ENCODE measurements at regions not wholly inside any gene's neighbourhood (a gene's known extent, or its start where the extent isn't known, plus 50 kb on each side); places are given as distances from the start of the nearest gene placed in this dataset.

- DNase-seq (ENCODE audit: low read depth in 2 of 2, low spot score in 1 of 2) = no peak
Measured at GRCh38 chr4:81891005-81891996, 419.6 kb upstream of the RASGEF1B start.

- no peak for DNase-seq (ENCODE audit: low read depth in 2 of 2, low spot score in 1 of 2)
Measured at GRCh38 chr4:81884986-81885385, 413.3 kb upstream of the RASGEF1B start.

DNA sequence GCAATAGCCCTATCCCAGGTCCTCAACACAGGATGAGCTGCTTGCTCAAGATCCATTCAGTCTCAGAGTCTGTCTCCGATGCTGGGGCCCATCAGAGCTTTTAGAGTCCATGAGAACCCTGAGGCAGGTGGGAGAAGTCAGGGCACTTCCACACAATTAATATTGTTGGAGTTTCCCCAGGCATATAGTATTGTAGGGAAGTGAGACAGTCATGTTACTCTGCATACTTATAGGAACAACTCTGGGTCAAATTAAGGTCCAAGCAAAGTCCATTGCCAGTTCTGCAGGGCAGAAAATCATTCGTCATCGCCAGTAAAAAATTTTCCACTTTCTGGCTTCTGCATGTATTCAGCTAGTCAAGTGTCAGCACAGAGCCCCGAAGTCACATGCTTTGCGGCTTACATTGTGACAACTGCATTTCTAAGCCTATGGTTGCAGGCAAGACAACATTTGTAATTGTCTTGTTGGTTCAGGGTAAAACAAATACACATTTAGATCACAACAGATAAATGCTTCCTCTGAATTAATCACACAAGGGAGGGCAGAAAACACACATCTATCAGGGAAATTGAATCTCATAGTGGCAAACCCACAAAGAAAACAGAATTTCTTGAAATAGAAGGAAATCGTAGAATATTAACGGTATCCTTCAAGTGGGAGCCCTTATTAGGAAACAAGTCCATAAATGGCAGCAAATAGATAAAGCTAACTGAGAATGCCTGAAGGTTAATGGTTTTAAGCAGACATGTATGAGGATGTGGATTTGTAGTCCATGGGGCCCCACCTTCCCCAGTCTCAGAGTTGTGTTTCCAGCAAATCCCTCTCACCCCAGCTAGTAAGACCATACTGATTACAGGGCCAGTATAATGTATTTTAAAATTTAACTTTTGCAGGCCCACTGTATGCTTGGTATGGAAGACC, 412.1 kb upstream of the RASGEF1B start:
- no peak for DNase-seq (ENCODE audit: low read depth in 2 of 2, low spot score in 1 of 2)

- DNase-seq (ENCODE audit: low read depth in 2 of 2, low spot score in 1 of 2) = no peak
Measured at GRCh38 chr4:81883004-81883403, 411.3 kb upstream of the RASGEF1B start.

GRCh38 chr4:81881855-81882621, 410.3 kb upstream of the RASGEF1B start:
- no peak for DNase-seq (ENCODE audit: low read depth in 2 of 2, low spot score in 1 of 2)

DNA sequence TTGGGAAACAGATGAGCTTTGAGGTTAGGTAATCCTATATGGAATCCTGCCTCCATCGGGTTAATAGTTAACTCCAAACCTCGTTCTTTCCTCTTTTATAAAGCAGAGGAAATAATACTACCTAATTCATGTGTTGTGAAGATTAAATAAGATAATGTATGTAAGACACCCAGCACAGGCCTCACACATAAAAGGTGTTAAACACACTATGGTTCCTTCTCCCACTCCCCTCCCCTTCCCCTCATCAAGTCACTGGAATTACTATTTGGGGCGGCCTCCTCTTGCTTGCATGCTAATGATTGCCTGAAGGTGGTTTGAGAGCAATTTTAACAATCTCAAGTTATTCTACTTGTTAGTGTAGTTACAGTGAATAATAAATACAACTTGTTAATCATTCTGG, 404.4 kb upstream of the RASGEF1B start:
- DNase-seq (ENCODE audit: low read depth in 2 of 2, low spot score in 1 of 2) = no peak

- DNase-seq (ENCODE audit: low read depth in 2 of 2, low spot score in 1 of 2) = no peak
Measured at GRCh38 chr4:81874661-81875515, 403.2 kb upstream of the RASGEF1B start.

DNA sequence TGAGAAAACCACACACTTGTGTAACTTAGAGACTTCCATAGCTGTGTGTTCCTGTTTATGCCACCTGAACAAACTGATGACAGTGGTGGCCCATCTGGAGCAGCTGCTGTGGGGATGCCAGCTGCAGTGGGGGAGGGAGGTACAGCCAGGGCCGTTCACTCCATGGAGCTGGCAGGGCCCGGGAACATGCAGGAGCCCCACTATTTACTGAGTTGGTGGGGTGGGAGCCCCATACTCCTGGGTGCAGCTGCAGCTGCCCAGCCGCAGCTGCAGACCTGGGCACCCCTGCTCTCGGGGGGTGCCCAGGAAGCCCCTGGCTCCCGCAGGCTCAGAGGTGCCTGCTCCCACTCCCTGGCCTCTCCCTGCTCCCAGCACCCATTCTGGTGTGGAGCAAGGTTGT, 398.6 kb upstream of the RASGEF1B start:
- no peak for DNase-seq (ENCODE audit: low read depth in 2 of 2, low spot score in 1 of 2)

GRCh38 chr4:81860111-81860510, 388.4 kb upstream of the RASGEF1B start:
- no peak for DNase-seq (ENCODE audit: low read depth in 2 of 2, low spot score in 1 of 2)

- DNase-seq (ENCODE audit: low read depth in 2 of 2, low spot score in 1 of 2) = no peak
Measured at GRCh38 chr4:81854406-81854805, 382.7 kb upstream of the RASGEF1B start.

DNA sequence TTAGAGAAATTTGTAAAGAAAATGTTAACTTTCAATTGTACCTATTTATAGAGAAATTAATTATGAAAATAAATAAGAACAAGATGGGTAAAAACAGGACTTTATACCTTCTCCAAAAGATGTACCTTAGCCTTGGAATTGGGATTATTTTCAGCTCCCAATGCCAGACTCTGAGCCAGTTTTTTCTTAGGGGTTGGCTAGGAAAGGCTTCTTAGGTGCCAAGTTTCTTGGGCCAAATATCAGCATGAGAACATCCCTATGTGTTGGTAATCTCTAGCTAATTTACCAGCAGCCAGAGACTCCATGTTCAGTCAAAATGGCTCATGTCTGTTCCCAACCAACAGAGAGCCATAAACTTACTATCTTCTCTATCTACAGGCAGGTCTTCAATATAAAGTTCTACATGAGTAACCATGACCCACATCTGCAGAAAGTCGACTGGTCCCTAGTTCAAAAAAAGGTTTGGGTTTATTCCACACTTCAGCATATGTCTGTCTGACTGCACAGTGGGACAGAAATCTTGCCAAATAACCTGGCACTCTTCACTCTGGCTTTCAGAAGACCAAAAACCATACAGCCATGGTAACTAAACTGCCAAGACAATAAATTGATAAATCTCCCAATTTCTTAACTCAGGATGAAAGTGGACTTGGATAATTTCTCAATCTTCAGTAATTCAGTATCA, 380.5 kb upstream of the RASGEF1B start:
- no peak for DNase-seq (ENCODE audit: low read depth in 2 of 2, low spot score in 1 of 2)

DNA sequence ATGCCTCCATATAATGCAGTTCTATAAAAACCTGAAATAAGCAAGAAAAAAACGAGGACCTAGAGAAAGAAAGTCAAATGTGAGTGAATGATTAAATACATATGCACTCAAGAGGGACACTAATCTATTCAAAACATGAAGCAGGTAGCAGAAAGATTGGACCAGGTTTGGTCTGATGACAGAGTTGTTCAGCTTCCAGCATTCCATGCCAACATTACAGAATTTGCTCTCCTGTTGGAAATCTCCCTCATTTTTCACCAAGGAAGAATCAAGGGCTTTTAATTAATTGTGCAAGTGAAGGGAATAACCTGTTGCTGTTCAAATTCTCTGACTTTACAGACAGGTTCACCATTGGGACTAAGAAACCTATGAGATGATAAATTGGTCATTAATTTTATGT, 379.0 kb upstream of the RASGEF1B start:
- DNase-seq (ENCODE audit: low read depth in 2 of 2, low spot score in 1 of 2) = no peak

GRCh38 chr4:81845761-81846160, 374.1 kb upstream of the RASGEF1B start:
- DNase-seq (ENCODE audit: low read depth in 2 of 2, low spot score in 1 of 2) = no peak

- DNase-seq (ENCODE audit: low read depth in 2 of 2, low spot score in 1 of 2) = no peak
Measured at GRCh38 chr4:81845273-81845672, 373.6 kb upstream of the RASGEF1B start.

DNA sequence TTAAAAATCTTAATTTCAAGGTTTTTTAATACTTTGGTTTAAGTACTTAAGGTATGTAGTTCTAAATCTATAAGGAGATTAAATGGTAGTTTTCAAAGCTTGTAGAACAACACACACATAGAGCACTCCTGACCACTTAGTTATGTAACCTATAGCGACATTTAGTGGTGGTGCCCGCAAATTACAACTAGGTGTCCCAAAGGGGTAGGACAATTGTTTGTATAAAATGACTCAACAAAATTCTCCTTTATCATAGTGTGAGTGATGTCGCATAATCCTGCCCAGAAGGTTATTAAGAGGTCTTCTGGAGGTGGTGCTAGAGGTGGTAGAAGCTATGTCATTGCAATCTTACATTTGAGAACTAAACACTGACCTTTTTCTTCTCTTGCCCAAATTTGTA, 373.0 kb upstream of the RASGEF1B start:
- DNase-seq (ENCODE audit: low read depth in 2 of 2, low spot score in 1 of 2) = peak; percentile 36 to 64

DNA sequence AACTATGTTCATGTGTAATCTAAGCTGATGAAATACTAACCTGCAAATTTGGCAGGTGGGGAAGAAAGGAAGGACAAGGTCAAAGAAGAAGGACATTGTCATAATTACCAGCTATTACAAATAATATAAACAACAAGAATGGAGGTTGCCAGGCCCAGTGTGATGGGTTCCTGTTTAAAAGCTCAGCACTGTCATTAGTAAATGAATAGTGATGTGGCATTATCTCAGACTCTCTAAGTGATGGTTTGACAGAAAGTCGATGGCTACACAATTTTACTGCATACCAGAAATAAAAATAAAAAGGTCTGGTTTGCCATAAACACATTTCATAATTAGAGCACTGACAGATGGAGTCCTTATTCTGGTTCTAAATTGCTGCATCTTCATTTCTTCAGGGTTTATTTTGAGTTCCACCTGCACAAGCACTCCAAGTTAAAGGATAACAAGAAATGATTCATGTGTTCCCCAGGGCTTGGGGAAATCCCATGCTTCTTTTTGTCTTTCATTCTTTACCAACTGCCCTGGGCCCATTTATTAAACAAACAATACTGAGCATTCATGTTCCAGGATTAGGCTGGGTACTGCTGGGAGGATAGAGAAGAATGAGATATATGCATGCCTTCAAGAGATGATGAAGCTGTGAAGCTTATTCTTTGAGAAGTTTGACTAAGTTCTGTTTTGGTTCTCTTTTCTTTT, 367.8 kb upstream of the RASGEF1B start:
- DNase-seq (ENCODE audit: low read depth in 2 of 2, low spot score in 1 of 2) = no peak

DNA sequence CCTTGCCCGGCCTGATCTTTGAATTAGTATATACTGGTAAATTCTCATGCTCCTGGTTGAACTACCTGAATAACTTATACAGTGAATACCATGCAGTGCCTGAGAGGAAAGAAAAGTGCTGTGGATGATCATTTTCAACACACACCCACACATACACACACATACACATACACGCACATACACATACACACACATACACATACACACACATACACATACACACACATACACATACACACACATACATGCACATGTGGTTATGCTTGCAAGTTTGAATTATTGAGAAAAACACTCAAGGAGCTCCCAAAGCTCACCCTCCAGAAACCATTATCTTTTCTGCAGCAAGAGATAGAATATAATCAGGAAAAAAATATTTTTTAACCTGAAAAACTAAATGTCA, 366.9 kb upstream of the RASGEF1B start:
- DNase-seq (ENCODE audit: low read depth in 2 of 2, low spot score in 1 of 2) = no peak

GRCh38 chr4:81836716-81837115, 365.0 kb upstream of the RASGEF1B start:
- no peak for DNase-seq (ENCODE audit: low read depth in 2 of 2, low spot score in 1 of 2)

DNA sequence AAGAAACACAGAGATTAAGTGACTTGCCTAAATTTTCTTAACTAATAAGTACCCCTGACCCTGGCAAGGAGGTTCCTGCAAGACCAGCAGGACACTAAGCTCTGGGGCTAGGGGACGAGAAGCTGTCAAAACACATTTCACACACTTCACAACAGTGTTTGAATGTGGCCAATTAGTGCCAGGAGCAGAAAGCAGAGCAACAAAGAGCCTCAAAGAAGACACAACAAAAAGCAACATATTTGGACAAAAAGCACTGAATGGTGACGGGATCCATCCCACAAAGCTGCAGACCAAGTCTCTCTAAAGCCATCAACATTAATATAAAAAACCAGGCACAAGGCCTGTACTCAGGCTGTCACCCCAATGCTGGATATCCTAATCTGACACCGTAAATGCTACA, 361.9 kb upstream of the RASGEF1B start:
- no peak for DNase-seq (ENCODE audit: low read depth in 2 of 2, low spot score in 1 of 2)

Measured in stimulated activated CD8-positive, alpha-beta memory T cell treated with anti-CD3 and anti-CD28 coated beads, Interleukin-4, amount 100 ng/mL, for 4 hours (primary cell).